GM12878 (cell line): ENCODE measurements at regions not wholly inside any gene's neighbourhood (a gene's known extent, or its start where the extent isn't known, plus 50 kb on each side); places are given as distances from the start of the nearest gene placed in this dataset.

Source experiments
- ATAC-seq: fragments of 200-7000 bp; cut with Tn5 transposase; 3 replicates; pipeline ENCODE4 v1.9.1; 2020; ENCODE audit warnings: mild to moderate bottlenecking, moderate library complexity
- BruUV-seq: library from RNA; stranded (reverse); fragments of 400-500 nt; replicated peaks from 2 replicates; lab custom pipeline; 2021; lab: Mats Ljungman, UMichigan
- CTCF ChIA-PET: fragments of 300-600 bp; sonication (Branson Sonifier 250); formaldehyde crosslinking; extraction: SDS; loops from one replicate; lab custom pipeline; 2021; ENCODE audit warnings: inconsistent platforms; lab: Yijun Ruan, JAX
- POLR2A ChIA-PET: fragments of 350-600 bp; formaldehyde crosslinking; extraction: SDS; loops from one replicate; lab custom pipeline; 2021; ENCODE audit warnings: inconsistent platforms; lab: Charles Lee
- RAD21 ChIA-PET: fragments of 300-600 bp; sonication (Branson Sonifier 250); formaldehyde crosslinking; loops from one replicate; lab custom pipeline; 2023; ENCODE audit warnings: antibody characterized with exemption; ENCODE audit not compliant: unreplicated experiment; lab: Charles Lee
- SMC1A ChIA-PET: fragments of 300-600 bp; sonication (Branson Sonifier 250); formaldehyde crosslinking; loops from one replicate; lab custom pipeline; 2023; ENCODE audit not compliant: unreplicated experiment, uncharacterized antibody; lab: Charles Lee
- DNase-seq: peaks from one replicate; pipeline ENCODE4 v3.0.0-alpha.2; 2011; ENCODE audit warnings: low read depth, low spot score
- FAIRE-seq: peaks from 3 replicates; lab custom pipeline; 2011; peaks lifted over from hg19 to GRCh38; lab: Jason Lieb, UNC
- H2AFZ ChIP-seq: 2 replicates; pipeline ENCODE4 v1.6.0; 2011; ENCODE audit warnings: low read depth, low read length, control low read depth; ENCODE audit not compliant: control insufficient read depth
- H3K27ac ChIP-seq: 2 replicates; pipeline ENCODE4 v1.5.1; 2011; ENCODE audit warnings: control low read depth; ENCODE audit not compliant: control insufficient read depth, insufficient read depth
- H3K27me3 ChIP-seq, 2 experiments: replicated peaks in 1 of 2; 2 replicates each; pipeline versions ENCODE4 v1.6.0 to v1.6.1; 2011; ENCODE audit warnings: low read length in 1 of 2; ENCODE audit not compliant: control insufficient read depth in 2 of 2, insufficient read depth in 2 of 2
- H3K36me3 ChIP-seq, 2 experiments: 2 replicates each; pipeline ENCODE4 v1.5.1; 2011; ENCODE audit warnings: low read length in 1 of 2; ENCODE audit not compliant: control insufficient read depth in 2 of 2, insufficient read depth in 2 of 2
- H3K4me1 ChIP-seq: 2 replicates; pipeline ENCODE4 v1.6.1; 2011; ENCODE audit warnings: mild to moderate bottlenecking, low read length, moderate library complexity, mixed read lengths; ENCODE audit not compliant: control insufficient read depth, insufficient read depth
- H3K4me2 ChIP-seq: 2 replicates; pipeline ENCODE4 v1.6.0; 2011; ENCODE audit warnings: control low read depth; ENCODE audit not compliant: control insufficient read depth, insufficient read depth
- H3K4me3 ChIP-seq: fragments of 200-600 bp; sonication (generic); 2 replicates; pipeline ENCODE4 v1.5.1; 2016
- H3K79me2 ChIP-seq: 2 replicates; pipeline ENCODE4 v1.6.0; 2011; ENCODE audit warnings: low read length; ENCODE audit not compliant: control insufficient read depth, insufficient read depth
- H3K9ac ChIP-seq: 2 replicates; pipeline ENCODE4 v1.8.0; 2011; ENCODE audit warnings: low read length, control low read depth, mixed read lengths; ENCODE audit not compliant: control insufficient read depth, insufficient read depth
- H3K9me3 ChIP-seq: replicated peaks from 3 replicates; pipeline ENCODE4 v1.5.1; 2011; ENCODE audit warnings: mild to moderate bottlenecking, low read length; ENCODE audit not compliant: control insufficient read depth, insufficient read depth
- H4K20me1 ChIP-seq: 2 replicates; pipeline ENCODE4 v1.6.0; 2011; ENCODE audit not compliant: control insufficient read depth, insufficient read depth
- ASH2L ChIP-seq: fragments of 300-600, 200-600 bp; sonication (generic); IDR thresholded peaks from 2 replicates; pipeline ENCODE4 v1.6.1; 2017; ENCODE audit warnings: low read depth, mild to moderate bottlenecking, borderline replicate concordance
- CBX3 ChIP-seq: fragments of 200-600 bp; sonication (generic); IDR thresholded peaks from 2 replicates; pipeline ENCODE4 v1.6.1; 2016; ENCODE audit warnings: low read depth, borderline replicate concordance
- EZH2 ChIP-seq: IDR thresholded peaks from 2 replicates; pipeline ENCODE4 v1.6.1; 2012; ENCODE audit warnings: low read depth, mild to moderate bottlenecking, control low read depth, inconsistent platforms, low read length, borderline replicate concordance; ENCODE audit not compliant: control insufficient read depth
- IKZF2 ChIP-seq, 2 experiments: fragments of 450-650 bp; IDR thresholded peaks; 2 replicates each; pipeline ENCODE4 v1.6.1; 2017; ENCODE audit warnings: mild to moderate bottlenecking in 2 of 2, moderate library complexity in 2 of 2
- MTA2 ChIP-seq: fragments of 450-650 bp; IDR thresholded peaks from 2 replicates; pipeline ENCODE4 v1.6.1; 2016; ENCODE audit warnings: low read depth, mild to moderate bottlenecking, moderate library complexity
- MYC ChIP-seq: IDR thresholded peaks from 2 replicates; pipeline ENCODE4 v1.6.1; 2011; ENCODE audit warnings: mild to moderate bottlenecking, low read length, moderate library complexity, inconsistent platforms; ENCODE audit not compliant: insufficient read depth, insufficient replicate concordance, insufficient read length, severe bottlenecking
- PML ChIP-seq: IDR thresholded peaks from 2 replicates; pipeline ENCODE4 v1.6.1; 2012; ENCODE audit warnings: low read length, inconsistent platforms
- RCOR1 ChIP-seq: conservative IDR thresholded peaks from 2 replicates; pipeline ENCODE4 v1.6.1; 2012; ENCODE audit warnings: low read depth, low read length, improper control_type of control experiment
- SKIL ChIP-seq: fragments of 450-650 bp; IDR thresholded peaks from 2 replicates; pipeline ENCODE4 v1.6.1; 2017; ENCODE audit warnings: mild to moderate bottlenecking, low read depth, inconsistent platforms; ENCODE audit not compliant: poor library complexity, severe bottlenecking
- SMARCA5 ChIP-seq: fragments of 450-650 bp; IDR thresholded peaks from 2 replicates; pipeline ENCODE4 v1.6.1; 2017; ENCODE audit warnings: mild to moderate bottlenecking
- SP1 ChIP-seq: IDR thresholded peaks from one replicate; pipeline ENCODE4 v1.6.1; 2011; ENCODE audit warnings: low read depth, low read length
- ZBTB33 ChIP-seq: fragments of 450-650 bp; IDR thresholded peaks from 2 replicates; pipeline ENCODE4 v1.6.1; 2017; ENCODE audit warnings: mild to moderate bottlenecking
- ZBTB4 ChIP-seq: fragments of 450-650 bp; formaldehyde crosslinking; IDR thresholded peaks from 2 replicates; pipeline ENCODE4 v1.4.0; 2022; ENCODE audit warnings: mild to moderate bottlenecking, moderate library complexity
- ZNF217 ChIP-seq: fragments of 450-650 bp; IDR thresholded peaks from 2 replicates; pipeline ENCODE4 v1.6.1; 2017; ENCODE audit warnings: antibody characterized with exemption, mild to moderate bottlenecking
- ZZZ3 ChIP-seq: IDR thresholded peaks from 2 replicates; pipeline ENCODE4 v1.6.1; 2011; ENCODE audit warnings: low read depth; ENCODE audit not compliant: control insufficient read depth, insufficient read length
- WGBS: methylation state at CpG from one replicate; pipeline ENCODE4 v1.1.6; 2016; ENCODE audit warnings: low lambda C conversion rate; ENCODE audit not compliant: insufficient replicate concordance, insufficient coverage; ENCODE audit errors: missing lambda C conversion rate; 5-methylcytosine and 5-hydroxymethylcytosine counted together
- in situ Hi-C: fragments of 300-500 bp; cut with MboI; formaldehyde crosslinking; loops from 9 replicates; pipeline ENCODE4 v1.14.3; 2018; ENCODE audit warnings: mixed read lengths
- intact Hi-C: fragments of 100-400 bp; cut with micrococcal nuclease; formaldehyde crosslinking; loops from one replicate; pipeline ENCODE4 v1.14.2; 2022; ENCODE audit not compliant: unreplicated experiment

- TF ChIP-seq SKIL (peak; percentile 48), MTA2 (0 out of 2 replicates have a peak, but pooled peaks have one; percentile 23), IKZF2 (IDR thresholded peaks at IDR 0.05) (peak; percentile 65 to 70; a peak in 3 of 4 replicates), SMARCA5 (0 out of 2 replicates have a peak, but pooled peaks have one; percentile 35)
- TF ChIP-seq, all 136 proteins: peak for 11
Measured at GRCh38 chr6:6823568-6824224, 235.2 kb downstream of the LY86 start (continued).

- Histone ChIP-seq H3K4me2 (no peak overlapping the region), H4K20me1 (no peaks in the 10 kb centered on the region), H3K36me3 (no peaks in the 10 kb centered on the region), H3K27me3 (no peaks in the 10 kb centered on the region), H3K27ac (no peak overlapping the region), H2AFZ (no peak overlapping the region), H3K9ac (no peak overlapping the region), H3K79me2 (no peaks in the 10 kb centered on the region), H3K4me3 (no peak overlapping the region), H3K4me1 (peaks cover 23% of the 10 kb centered on the region), H3K9me3 (no peaks in the 10 kb centered on the region)
- no peak for DNase-seq
- no peak for FAIRE-seq
- no TSS peak for BruUV-seq
- ChIA-PET CTCF (interaction anchor here (0.6 to 1.4 kb wide), 5 partner anchors 10 to 451 kb away, joined by 3 to 4 read pairs (median 3); no protein-coding TSS in a partner anchor), RAD21 (interaction anchor here (1.4 kb wide), 2 partner anchors 30 to 31 kb away, joined by 3 read pairs; no protein-coding TSS in a partner anchor), POLR2A (interaction anchor here (0.6 to 1.0 kb wide), 2 partner anchors 13 to 320 kb away, joined by 3 read pairs; no protein-coding TSS in a partner anchor), SMC1A (interaction anchor here (1.1 to 3.6 kb wide), 8 partner anchors 7 to 90 kb away, joined by 3 to 13 read pairs (median 6); no protein-coding TSS in a partner anchor)
- intact Hi-C loops (no loop called here), in situ Hi-C loops (no loop called here)
- WGBS: 80% methylated on average over 6 of the region's 6 CpGs
- no peak for ATAC-seq
- TF ChIP-seq EZH2: no peak
- no peak for TF ChIP-seq PML
- no peak for TF ChIP-seq MYC
- no peak for TF ChIP-seq RCOR1
- TF ChIP-seq ZBTB33: no peak
- TF ChIP-seq SP1: no peak
- TF ChIP-seq ASH2L: no peak
- TF ChIP-seq ZBTB4 (CRISPR knock-in tag): no peak
- TF ChIP-seq ZZZ3: no peak
- TF ChIP-seq ZNF217: no peak
- no peak for TF ChIP-seq CBX3
Measured at GRCh38 chr6:6824381-6824780, 235.9 kb downstream of the LY86 start.
